Left ventricle myocardium superior (tissue), 1 donor: ENCODE measurements at regions not wholly inside any gene's neighbourhood (a gene's known extent, or its start where the extent isn't known, plus 50 kb on each side); places are given as distances from the start of the nearest gene placed in this dataset.
A peak's percentile ranks its signal among the peaks of the same experiment; 100 is the strongest.
"Not testable (repeated sequence)": the region's sequence is repeated elsewhere in the genome, so short reads cannot be mapped to it uniquely, and the experiment has no call there.

Experiments used
- ATAC-seq: fragments of 200-7000 bp; cut with Tn5 transposase; one replicate; pipeline ENCODE4 v1.9.1; 2020; ENCODE audit warnings: mild to moderate bottlenecking, moderate library complexity
- DNase-seq: peaks from one replicate; pipeline ENCODE4 v3.0.0-alpha.2; 2020
- intact Hi-C: fragments of 100-400 bp; cut with micrococcal nuclease; formaldehyde crosslinking; loops from one replicate; pipeline ENCODE4 v1.11.0; 2022
- donor health status: DM: no; HTN: yes; CAD: no; lungs with severe emphysema.

GRCh38 chr12:97701901-97702300 is 239.3 kb downstream of the RMST start:
- DNase-seq, result no peak
- intact Hi-C loops, result no loop called here
- no peak for ATAC-seq

GRCh38 chr12:97711392-97711791 is 248.8 kb downstream of the RMST start:
- ATAC-seq (no peak), DNase-seq (no peak)
- intact Hi-C loops, result no loop called here

GRCh38 chr12:97713270-97713669 is 250.7 kb downstream of the RMST start:
- no peak for ATAC-seq
- DNase-seq, result no peak
- intact Hi-C loops, result no loop called here

GRCh38 chr12:97714107-97714563 is 251.5 kb downstream of the RMST start:
- ATAC-seq (no peak), DNase-seq (no peak)
- intact Hi-C loops, result no loop called here

- DNase-seq (no peak), ATAC-seq (no peak)
- intact Hi-C loops, result no loop called here
Observed at GRCh38 chr12:97716356-97716755, 253.8 kb downstream of the RMST start.

GRCh38 chr12:97723801-97724200 is 261.2 kb downstream of the RMST start:
- DNase-seq, ATAC-seq, intact Hi-C loops: not testable (repeated sequence)

- no peak for ATAC-seq
- no peak for DNase-seq
- intact Hi-C loops, result no loop called here
Observed at GRCh38 chr12:97745406-97746101, 282.9 kb downstream of the RMST start.

GRCh38 chr12:97748298-97748697 is 285.7 kb downstream of the RMST start:
- intact Hi-C loops, result no loop called here
- DNase-seq (no peak), ATAC-seq (no peak)

GRCh38 chr12:97751704-97752103 is 289.1 kb downstream of the RMST start:
- no peak for DNase-seq
- no peak for ATAC-seq
- intact Hi-C loops, result no loop called here

GRCh38 chr12:97752129-97752528 is 289.5 kb downstream of the RMST start:
- ATAC-seq, result no peak
- intact Hi-C loops, result no loop called here
- DNase-seq, result no peak

GRCh38 chr12:97753332-97753731 is 290.7 kb downstream of the RMST start:
- DNase-seq (no peak), ATAC-seq (no peak)
- intact Hi-C loops, result no loop called here

- no peak for ATAC-seq
- intact Hi-C loops, result no loop called here
- no peak for DNase-seq
Observed at GRCh38 chr12:97754306-97754705, 291.7 kb downstream of the RMST start.

- intact Hi-C loops, result no loop called here
- DNase-seq (no peak), ATAC-seq (peak; percentile 44)
Observed at GRCh38 chr12:97756066-97756666, 293.6 kb downstream of the RMST start.

GRCh38 chr12:97756741-97757140 is 294.1 kb downstream of the RMST start:
- peak; percentile 52 for ATAC-seq
- no peak for DNase-seq
- intact Hi-C loops, result no loop called here

- ATAC-seq (peak; percentile 70), DNase-seq (no peak)
- intact Hi-C loops, result no loop called here
Observed at GRCh38 chr12:97757481-97758193, 295.0 kb downstream of the RMST start.

GRCh38 chr12:97758194-97758501 is 295.5 kb downstream of the RMST start:
- DNase-seq (no peak), ATAC-seq (no peak)
- intact Hi-C loops, result no loop called here

- DNase-seq (no peak), ATAC-seq (no peak)
- intact Hi-C loops, result no loop called here
Observed at GRCh38 chr12:97758586-97758985, 296.0 kb downstream of the RMST start.

- intact Hi-C loops, result no loop called here
- DNase-seq, result no peak
- peak; percentile 60 for ATAC-seq
Observed at GRCh38 chr12:97760601-97761000, 298.0 kb downstream of the RMST start.

GRCh38 chr12:97763113-97763512 is 300.5 kb downstream of the RMST start:
- ATAC-seq (no peak), DNase-seq (no peak)
- intact Hi-C loops, result no loop called here

- ATAC-seq, result no peak
- intact Hi-C loops, result no loop called here
Observed at GRCh38 chr12:97764700-97765099, 302.1 kb downstream of the RMST start.

GRCh38 chr12:97767347-97767746 is 304.7 kb downstream of the RMST start:
- DNase-seq (no peak), ATAC-seq (no peak)
- intact Hi-C loops, result no loop called here

More at GRCh38 chr12:97764700-97765099, 302.1 kb downstream of the RMST start:
- DNase-seq, result no peak
